ENCODE measurements at regions not wholly inside any gene's neighbourhood (a gene's known extent, or its start where the extent isn't known, plus 50 kb on each side); places are given as distances from the start of the nearest gene placed in this dataset.

- no peak for TF ChIP-seq CTCF (IDR thresholded peaks at IDR 0.05)
- no peak for TF ChIP-seq POLR2A (IDR thresholded peaks at IDR 0.05)
These were observed 464.7 kb downstream of the MEIS1 start for GRCh38 chr2:66899648-66900047.

All from Peyer's patch (tissue), 4 donors.